ENCODE measurements at regions not wholly inside any gene's neighbourhood (a gene's known extent, or its start where the extent isn't known, plus 50 kb on each side); places are given as distances from the start of the nearest gene placed in this dataset.

DNA sequence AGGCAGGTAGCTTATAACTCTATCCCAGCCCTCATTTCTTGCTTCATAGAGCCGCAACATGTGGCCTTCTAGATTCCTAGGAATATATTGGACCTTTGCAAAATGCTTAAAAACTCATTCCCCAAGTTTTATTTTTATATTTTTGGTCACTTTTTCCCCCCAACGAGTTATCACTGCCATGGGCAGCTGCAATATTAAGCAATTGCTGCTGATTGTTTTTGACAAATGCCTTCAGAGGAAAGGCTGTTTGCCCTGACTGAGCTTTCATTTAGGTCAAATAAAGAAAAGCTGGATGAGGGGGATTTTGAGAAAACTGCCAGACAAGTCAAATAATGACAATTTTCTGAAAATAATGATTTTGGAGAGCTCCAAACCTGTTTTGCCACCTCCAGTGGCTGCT lies 976.9 kb upstream of the MBL2 start:
- DNase-seq, result no peak

DNA sequence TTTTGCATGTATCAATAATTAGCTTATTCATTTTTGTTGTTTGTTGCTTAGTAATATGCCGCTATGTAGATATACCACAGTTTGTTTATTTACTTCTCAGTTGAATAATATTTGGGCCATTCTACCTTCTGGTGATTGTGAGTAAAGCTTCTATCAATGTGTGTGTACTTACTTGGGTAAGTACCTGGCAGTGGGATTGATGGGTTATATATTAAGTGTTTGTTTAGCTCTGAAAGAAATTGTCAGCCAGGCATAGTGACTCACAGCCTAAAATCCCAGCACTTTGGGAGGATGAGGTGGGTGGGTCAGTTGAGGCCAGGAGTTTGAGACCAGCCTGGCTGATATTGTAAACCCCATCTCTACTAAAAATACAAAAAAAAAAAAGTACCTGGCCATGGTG lies 975.7 kb upstream of the MBL2 start:
- no peak for DNase-seq

GRCh38 chr10:53744746-53745145 lies 972.2 kb upstream of the MBL2 start:
- DNase-seq, result no peak

DNA sequence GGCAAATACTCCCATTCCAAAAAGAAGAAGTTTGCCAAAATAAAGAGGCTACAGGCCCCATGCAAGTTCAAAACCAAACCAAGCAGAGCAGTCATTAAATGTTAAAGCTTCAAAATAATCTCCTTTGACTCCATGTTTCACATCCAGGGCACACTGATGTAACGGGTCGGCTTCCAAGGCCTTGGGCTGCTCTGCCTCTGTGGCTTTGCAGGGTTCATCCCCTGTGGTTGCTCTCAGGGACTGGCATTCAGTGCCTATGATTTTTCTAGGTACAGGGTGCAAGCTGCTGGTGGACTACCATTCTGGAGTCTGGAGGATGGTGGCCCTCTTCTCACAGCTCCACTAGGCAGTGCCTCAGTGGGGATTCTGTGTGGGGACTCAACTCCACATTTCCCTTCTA lies 971.6 kb upstream of the MBL2 start:
- no peak for DNase-seq

DNA sequence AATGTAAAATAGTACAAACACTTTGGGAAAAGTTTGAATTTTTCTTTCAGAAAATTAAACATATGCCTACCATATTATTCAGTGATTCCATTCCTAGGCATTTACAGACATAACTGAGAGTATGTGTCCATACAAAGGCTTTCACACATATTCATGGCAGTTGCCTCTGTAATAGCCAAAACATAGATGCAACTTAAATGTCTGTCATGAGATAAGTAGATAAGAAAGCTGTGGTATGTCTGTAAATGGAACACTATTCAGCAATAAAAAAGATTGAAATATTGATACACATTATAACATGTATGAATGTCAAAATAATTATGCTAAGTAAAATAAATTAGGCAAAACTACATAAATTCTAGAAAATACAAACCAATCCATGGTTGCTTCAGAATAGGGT lies 964.5 kb upstream of the MBL2 start:
- no peak for DNase-seq

DNA sequence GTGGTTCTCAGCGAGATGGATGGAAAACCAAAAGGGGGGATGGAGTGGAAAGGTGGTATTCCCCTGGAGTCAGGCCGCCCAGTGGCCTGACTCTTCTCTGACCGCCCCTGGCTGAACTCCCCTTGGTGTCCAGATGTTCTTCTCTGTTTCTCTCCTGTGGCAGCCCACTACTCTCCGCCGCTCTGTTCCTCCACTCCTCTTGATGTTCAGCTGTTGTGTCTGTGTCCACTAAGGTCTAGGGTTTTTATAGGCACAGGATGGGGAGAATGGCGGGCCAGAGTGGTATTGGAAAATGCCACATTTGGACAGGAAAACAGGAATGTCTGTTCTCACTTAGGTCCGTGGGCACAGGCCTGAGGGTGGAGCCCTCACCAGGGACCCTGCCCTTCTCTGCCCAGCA lies 954.3 kb upstream of the MBL2 start:
- no peak for DNase-seq

- DNase-seq, result no peak
Measured at GRCh38 chr10:53724581-53724980, 952.0 kb upstream of the MBL2 start.

DNA sequence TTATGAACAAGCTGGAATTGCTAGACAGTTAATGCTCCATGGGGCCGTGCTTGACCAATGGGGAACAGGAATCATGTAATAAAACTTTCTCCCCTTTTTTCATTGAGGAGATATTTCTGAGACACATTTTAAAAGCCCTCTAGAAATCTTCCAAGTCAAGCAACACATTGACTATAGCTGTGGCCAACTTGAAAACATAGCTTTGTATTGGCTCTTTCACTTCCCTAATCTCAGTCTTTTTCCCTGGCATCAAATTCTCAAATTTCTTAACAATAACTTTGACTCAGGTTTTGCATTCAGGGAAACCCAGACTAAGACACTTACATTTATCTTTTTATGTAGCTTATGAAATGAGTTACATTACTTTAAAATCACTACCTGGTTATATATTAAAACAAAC lies 947.1 kb upstream of the MBL2 start:
- DNase-seq, result no peak

DNA sequence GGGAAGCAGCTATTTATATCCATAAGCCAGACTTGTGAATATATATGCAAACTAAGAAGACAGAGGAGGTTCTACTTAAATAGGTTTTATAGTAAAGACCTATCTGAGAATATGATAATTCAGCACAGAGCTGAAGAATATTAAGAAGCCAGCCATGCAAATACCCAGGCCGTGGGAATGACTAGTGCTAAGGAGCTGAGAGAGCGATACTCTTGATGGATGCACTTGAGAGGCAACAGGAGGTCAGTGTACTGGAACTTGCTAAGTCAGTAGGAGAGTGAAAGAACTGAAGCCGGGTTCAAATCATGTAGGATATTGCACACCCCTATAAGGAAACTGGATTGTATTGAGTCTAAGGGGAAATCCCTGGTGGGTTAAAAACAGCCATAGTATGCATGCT lies 943.6 kb upstream of the MBL2 start:
- no peak for DNase-seq

GRCh38 chr10:53713431-53713830 lies 940.8 kb upstream of the MBL2 start:
- DNase-seq, result no peak

DNA sequence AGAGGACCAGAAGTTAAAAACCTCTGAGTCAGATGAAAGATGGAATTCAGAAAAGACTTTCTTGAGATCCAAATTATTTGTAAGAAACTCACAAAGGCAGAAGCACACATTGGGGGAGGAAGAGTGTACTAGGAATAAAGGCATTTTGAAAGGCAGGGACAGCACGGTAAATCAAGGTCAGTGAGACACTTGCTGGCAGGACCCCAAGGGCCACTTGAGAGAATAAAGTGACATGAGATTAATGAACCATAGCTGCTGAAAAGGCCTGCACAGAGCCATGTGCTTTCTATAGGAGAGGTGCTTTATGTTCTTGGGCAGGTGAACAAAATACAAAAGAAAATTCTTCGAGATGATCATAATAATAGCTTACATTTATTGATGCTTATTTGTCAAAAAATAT lies 929.9 kb upstream of the MBL2 start:
- no peak for DNase-seq

DNA sequence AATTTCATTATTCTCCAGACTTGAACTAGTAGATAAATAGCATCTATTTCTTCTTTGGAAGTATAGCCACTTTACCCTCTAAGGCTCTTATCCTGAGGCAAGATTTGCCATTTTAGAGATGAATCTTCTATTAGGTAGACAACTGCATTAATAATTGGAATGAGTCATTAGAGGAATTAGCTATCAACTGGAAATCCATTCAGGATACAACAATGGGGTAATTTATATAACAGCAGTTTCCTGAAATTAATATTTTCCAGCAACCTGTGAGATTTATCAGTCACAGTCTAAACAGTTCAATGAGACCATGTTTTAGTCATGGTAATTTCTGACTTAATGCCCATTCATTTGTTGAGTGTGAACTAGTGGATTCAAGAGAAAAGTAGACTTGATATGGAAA lies 928.6 kb upstream of the MBL2 start:
- no peak for DNase-seq

DNA sequence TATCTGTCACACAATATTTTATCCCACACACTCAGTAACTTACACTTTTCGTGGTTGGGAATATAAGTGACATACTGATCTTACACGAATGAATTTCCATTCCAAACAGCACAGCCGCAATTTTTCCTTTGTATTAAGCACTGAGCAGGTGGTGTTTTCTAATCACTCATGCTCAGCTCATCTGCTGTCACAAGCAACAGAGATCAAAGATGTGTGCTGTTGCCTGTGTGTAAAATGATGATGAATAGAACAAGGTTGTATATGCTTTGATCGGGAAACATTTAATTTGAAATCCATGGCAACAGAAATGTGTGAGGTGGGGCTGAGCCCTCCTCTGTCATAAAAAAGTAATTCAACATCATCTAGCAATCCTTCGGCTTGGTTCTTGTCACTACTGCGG lies 927.7 kb upstream of the MBL2 start:
- no peak for DNase-seq

GRCh38 chr10:53699684-53700083 lies 927.1 kb upstream of the MBL2 start:
- DNase-seq, result no peak

DNA sequence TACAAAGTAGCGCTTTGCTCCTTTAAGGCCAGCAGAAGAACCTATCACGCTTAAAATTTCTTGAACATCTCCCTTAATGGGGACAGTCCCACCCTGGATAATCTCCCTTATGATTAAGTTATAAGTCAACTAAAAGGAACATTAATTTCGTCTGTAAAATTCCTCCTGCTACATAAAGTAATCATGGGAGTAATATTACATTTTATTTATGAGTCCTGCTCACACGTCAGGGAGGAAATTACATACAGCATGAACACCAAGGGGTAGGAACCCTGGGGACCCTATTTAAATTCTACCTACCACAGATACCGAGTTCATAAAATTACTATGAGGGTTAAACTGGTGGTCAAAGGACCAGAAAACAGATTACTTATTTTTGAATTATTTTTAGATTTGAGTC lies 926.6 kb upstream of the MBL2 start:
- no peak for DNase-seq

DNA sequence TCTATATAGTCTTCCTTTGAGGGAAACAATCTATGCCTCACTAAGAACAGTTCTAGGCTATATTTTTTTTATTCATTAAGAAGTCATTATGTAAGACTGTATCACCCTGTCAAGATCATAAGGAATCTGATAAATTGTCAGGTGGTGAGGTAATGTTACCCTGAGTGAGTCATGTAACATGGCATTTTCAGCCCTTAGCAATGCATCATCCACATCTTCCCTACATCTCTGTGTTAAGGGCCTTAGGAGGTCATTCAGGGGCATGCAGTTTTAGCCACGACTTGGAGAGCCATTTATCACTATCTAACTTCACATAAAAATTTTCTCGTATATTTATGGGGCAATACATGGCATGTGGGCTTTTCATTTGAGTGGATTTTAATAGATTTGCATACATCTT lies 924.5 kb upstream of the MBL2 start:
- no peak for DNase-seq

DNA sequence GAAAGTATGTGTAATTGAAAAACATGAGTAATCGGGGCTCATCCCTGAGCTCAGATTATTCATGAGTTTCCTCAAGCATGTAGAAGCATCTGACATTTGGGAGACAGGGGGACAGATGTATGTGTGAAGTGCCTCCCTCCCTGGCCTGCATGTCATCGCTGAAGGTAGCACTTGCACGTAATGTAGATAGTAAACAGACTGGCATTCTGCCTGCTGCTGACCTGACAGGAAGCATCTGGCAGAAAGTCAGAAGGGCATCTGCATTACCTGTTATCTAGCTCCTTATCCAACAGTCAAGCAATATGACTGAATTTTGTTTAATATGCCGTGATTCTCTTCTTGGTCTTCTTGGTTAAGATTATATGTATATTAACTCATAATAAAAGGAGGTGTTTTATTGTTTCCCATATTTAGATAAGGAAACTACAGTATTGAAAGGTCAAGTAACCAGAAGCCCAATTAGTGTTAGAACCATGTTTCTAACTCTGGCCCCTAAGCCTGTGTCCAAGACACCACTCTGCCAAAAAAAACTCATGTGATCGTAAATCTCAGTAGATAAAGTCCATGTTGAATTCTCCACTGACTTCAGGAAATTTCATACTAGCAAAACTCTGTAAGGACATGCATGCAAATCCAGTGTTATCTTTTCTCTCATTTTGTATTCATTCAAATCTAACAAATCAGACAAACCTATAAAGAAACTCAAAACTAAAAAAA lies 918.1 kb upstream of the MBL2 start:
- no peak for DNase-seq

GRCh38 chr10:53687800-53688199 lies 915.2 kb upstream of the MBL2 start:
- no peak for DNase-seq

- no peak for DNase-seq
Measured at GRCh38 chr10:53682885-53683284, 910.3 kb upstream of the MBL2 start.

DNA sequence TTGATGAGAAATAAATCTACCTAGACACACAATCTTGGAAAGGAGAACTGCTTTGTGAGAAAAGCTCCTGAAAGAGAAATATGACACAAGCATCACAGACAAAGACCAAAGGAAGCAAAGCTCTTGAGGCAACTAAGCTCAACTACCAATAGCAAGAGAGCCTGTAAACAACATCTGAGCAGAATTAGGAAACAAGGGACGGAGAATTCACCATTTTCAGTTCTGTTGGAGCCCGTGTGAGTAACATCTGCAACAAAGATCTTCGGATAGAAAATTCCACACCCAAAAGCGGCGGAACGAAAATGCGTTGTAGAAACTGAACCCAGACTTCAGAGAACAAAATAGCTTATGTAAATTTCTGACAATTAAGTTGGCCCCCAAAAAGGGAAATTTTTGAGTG lies 909.9 kb upstream of the MBL2 start:
- no peak for DNase-seq

DNA sequence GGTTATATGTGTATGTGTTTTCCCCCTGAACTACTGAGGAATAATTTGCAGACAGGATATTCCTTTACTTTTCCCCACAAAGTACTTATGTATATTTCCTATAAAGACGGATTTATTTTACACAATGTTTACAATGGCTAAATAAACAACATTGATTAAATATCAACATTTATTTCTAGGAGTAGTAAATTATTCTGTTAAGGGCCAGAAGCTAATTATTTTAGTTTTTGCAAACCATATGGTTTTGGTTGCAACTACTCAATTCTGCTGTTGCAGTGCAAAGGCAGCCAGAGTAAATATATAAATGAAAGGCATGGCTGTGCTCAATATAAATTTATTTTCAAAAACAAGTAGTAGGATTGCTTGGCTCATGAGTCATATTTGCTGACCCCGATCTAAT lies 907.1 kb upstream of the MBL2 start:
- DNase-seq, result no peak

- DNase-seq, result no peak
Measured at GRCh38 chr10:53675177-53675576, 902.6 kb upstream of the MBL2 start.

DNA sequence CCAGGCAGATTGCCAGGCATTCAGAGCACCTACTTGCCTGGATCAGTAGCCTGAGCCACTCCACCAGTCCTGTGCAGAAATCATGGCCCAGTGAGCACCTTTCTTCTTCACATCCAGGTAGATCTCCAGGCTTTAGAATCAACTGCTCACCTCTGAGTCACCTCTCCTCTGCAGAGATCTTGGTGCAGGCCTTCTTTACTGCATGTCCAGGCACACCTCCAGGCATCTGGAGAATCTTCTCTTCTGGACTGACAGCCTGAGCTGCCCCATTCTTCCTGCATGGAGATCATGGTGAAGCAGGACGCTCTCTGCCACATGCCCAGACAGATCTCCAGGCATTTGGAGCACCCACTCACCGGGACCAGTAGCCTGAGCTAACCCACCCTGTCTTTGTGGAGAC lies 894.5 kb upstream of the MBL2 start:
- no peak for DNase-seq

DNA sequence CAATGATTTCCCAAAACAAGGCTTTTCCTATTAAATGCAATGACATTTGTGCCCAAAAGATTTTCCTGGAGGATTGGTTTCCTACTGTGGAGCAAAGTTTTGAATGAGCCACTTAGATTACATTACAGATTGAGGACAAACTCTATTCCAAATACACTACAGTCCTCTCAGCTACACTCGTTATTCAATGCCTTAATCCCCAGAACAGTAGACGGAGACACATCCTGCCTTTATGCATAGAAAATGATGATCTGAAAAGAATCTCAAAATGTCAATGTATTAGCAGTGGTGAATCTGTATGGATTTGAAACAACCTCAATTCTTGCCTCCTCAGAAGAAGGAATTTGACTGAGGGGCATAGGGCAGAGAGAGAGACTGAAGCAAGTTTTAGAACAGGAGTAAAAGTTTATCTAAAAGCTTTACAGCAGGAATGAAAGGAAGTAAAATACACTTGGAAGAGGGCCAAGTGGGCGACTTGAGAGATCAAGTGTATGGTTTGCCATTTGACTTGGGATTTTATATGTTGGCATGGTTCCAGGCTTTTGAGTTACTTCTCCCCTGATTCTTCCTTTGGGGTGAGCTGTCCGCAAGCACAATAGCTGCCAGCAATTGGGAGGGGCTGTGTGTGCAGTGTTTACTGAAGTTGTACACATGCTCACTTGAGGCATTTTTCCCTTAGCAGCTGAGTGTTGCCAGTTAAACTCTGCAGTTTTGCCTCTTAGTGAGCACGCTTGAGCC lies 891.9 kb upstream of the MBL2 start:
- no peak for DNase-seq

GRCh38 chr10:53650794-53651193 lies 878.2 kb upstream of the MBL2 start:
- DNase-seq, result no peak

Measured in CD4-positive, alpha-beta T cell treated with Interleukin-17A for 1 hour (primary cell).